Transverse colon (tissue), 4 donors: ENCODE measurements at regions not wholly inside any gene's neighbourhood (a gene's known extent, or its start where the extent isn't known, plus 50 kb on each side); places are given as distances from the start of the nearest gene placed in this dataset.

Experiments used
- DNase-seq: peaks from one replicate; pipeline ENCODE4 v3.0.0-alpha.2; 2019
- H3K27ac ChIP-seq, 4 donors: fragments of 200-600 bp; sonication (generic); 2 replicates each; pipeline ENCODE4 v1.5.1; 2016 to 2018; ENCODE audit warnings: inconsistent platforms in 4 of 4
- H3K27me3 ChIP-seq: fragments of 200-600 bp; sonication (generic); 2 replicates; pipeline ENCODE4 v1.5.1; 2017; ENCODE audit warnings: inconsistent platforms
- H3K36me3 ChIP-seq, 4 donors: fragments of 200-600 bp; sonication (generic); 2 replicates each; pipeline ENCODE4 v1.5.1; 2017 to 2019; ENCODE audit warnings: inconsistent platforms in 4 of 4
- H3K4me1 ChIP-seq, 4 donors: fragments of 200-600 bp; sonication (generic); 2 replicates each; pipeline ENCODE4 v1.5.1; 2017 to 2020; ENCODE audit warnings: inconsistent platforms in 4 of 4
- H3K4me3 ChIP-seq, 4 donors: fragments of 200-600 bp; sonication (generic); 1 replicate in 1 of 4; 2 replicates in 3 of 4; pipeline versions ENCODE4 v1.5.1 to v1.6.1; 2017 to 2019; ENCODE audit warnings: inconsistent platforms in 4 of 4
- H3K9me3 ChIP-seq, 2 donors: fragments of 200-600 bp; sonication (generic); 2 replicates each; pipeline ENCODE4 v1.5.1; 2017 to 2019; ENCODE audit warnings: inconsistent platforms in 2 of 2
- CTCF ChIP-seq, 5 experiments: fragments of 200-600 bp in 3 of 5; fragments of 450-650 bp in 2 of 5; sonication (generic) in 3 of 5; IDR thresholded peaks; 1 replicate in 2 of 5; 2 replicates in 3 of 5; pipeline ENCODE4 v1.5.1; 2016 to 2017; ENCODE audit warnings: antibody characterized with exemption in 5 of 5, inconsistent platforms in 3 of 5, mild to moderate bottlenecking in 2 of 5, moderate library complexity in 1 of 5
- EP300 ChIP-seq: sonication (generic); formaldehyde crosslinking; IDR thresholded peaks from one replicate; pipeline ENCODE4 v1.6.1; 2017; ENCODE audit warnings: antibody characterized with exemption, low read depth
- POLR2A ChIP-seq: fragments of 450-650 bp; IDR thresholded peaks from one replicate; pipeline ENCODE4 v1.6.1; 2016; ENCODE audit warnings: antibody characterized with exemption, mild to moderate bottlenecking, moderate library complexity
- POLR2AphosphoS5 ChIP-seq, 3 donors: sonication (generic); formaldehyde crosslinking; IDR thresholded peaks; one replicate each; pipeline ENCODE4 v1.6.1; 2016; ENCODE audit warnings: antibody characterized with exemption in 3 of 3
- WGBS, 2 donors: methylation state at CpG; one replicate each; pipeline ENCODE4 v1.1.5; 2018; ENCODE audit warnings: low coverage in 1 of 2; 5-methylcytosine and 5-hydroxymethylcytosine counted together
- in situ Hi-C, 4 donors: fragments of 200-750 bp; cut with MboI; loops; one replicate each; pipeline versions ENCODE4 v1.15.0 to v1.15.1; 2017; ENCODE audit warnings: low sequenced_read_pairs in 3 of 4, low pct_ligation_motif_present in 1 of 4, low pct_unique_long_range_greater_than_20kb in 1 of 4
- intact Hi-C: fragments of 100-400 bp; cut with DNase I; formaldehyde crosslinking; loops from one replicate; pipeline ENCODE4 v1.15.1; 2023; ENCODE audit warnings: low total_unique reads

- Histone ChIP-seq H3K4me1 (no peaks in the 10 kb centered on the region), H3K27ac (no peak overlapping the region), H3K9me3 (peaks cover 0 to 4% of the 10 kb centered on the region in 2 donors), H3K36me3 (no peaks in the 10 kb centered on the region), H3K27me3 (no peaks in the 10 kb centered on the region), H3K4me3 (no peak overlapping the region)
- DNase-seq: no peak
- TF ChIP-seq EP300 (no peak), POLR2AphosphoS5 (IDR thresholded peaks at IDR 0.05) (no peak), POLR2A (no peak), CTCF (IDR thresholded peaks at IDR 0.05) (no peak)
- intact Hi-C loops: no loop called here
- in situ Hi-C loops: no loop called here
- WGBS, 2 donors: 61 to 100% methylated on average over 2 of the region's 2 CpGs
Observed at GRCh38 chr15:87293031-87293430, 963.5 kb downstream of the NTRK3 start.

DNA sequence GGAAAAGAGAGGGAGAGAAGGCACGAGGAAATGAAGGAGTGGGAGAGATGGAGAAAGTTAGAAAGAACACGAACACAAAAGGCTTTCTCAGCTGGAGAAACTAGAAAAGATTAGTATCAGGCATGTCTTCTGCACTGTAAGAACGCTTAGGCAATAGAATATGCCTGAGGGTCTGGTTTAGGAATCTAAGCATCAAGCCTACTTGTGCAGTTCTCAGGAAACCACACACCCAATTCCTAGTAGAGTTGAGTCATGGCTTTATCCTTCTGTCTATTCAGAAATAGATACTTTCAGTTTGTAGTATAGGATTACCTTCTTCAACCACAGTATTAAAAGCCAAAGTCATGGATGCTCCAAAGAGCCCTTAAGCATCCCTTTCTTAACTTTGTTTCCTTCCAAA, 969.4 kb downstream of the NTRK3 start:
- no peak for DNase-seq
- no peak overlapping the region for H3K4me3 ChIP-seq
- no peaks in the 10 kb centered on the region for H3K36me3 ChIP-seq
- H3K27me3 ChIP-seq: no peaks in the 10 kb centered on the region
- in situ Hi-C loops (no loop called here), intact Hi-C loops (no loop called here)
- H3K27ac ChIP-seq: no peak overlapping the region
- TF ChIP-seq CTCF (IDR thresholded peaks at IDR 0.05) (no peak), POLR2AphosphoS5 (IDR thresholded peaks at IDR 0.05) (no peak), EP300 (no peak), POLR2A (no peak)
- H3K9me3 ChIP-seq: no peaks in the 10 kb centered on the region
- 17 to 41% methylated on average over 3 of the region's 3 CpGs for WGBS, 2 donors
- no peaks in the 10 kb centered on the region for H3K4me1 ChIP-seq

GRCh38 chr15:87269566-87269965, 987.0 kb downstream of the NTRK3 start:
- 13 to 32% methylated on average over 1 of the region's 1 CpG for WGBS, 2 donors
- no peak for TF ChIP-seq POLR2A
- no peak for TF ChIP-seq EP300
- no peak for TF ChIP-seq POLR2AphosphoS5 (IDR thresholded peaks at IDR 0.05)
- no peak for TF ChIP-seq CTCF (IDR thresholded peaks at IDR 0.05)
- in situ Hi-C loops: no loop called here

DNA sequence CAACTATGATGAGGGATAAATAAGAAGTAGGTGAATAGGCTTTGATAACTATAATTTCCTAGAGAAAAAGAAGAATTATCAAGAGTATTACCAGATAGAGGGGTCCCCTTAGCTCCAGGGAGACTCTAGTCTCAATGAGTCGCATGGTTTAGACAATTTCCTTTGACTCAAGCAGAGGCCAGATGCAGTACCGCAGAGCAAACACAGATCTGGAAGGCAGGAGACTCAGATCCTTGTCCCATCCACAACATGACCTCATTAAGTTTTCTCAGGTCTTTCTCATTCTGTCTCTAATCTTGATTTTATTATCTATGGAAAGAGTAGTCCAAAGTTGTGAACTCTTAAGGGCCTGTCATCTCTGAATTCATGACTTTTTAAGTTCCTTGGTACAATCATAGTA, 987.9 kb downstream of the NTRK3 start:
- H3K9me3 ChIP-seq: peaks cover 3% of the 10 kb centered on the region in 2 donors
- no peaks in the 10 kb centered on the region for H3K4me1 ChIP-seq
- no peak for DNase-seq
- no peaks in the 10 kb centered on the region for H3K36me3 ChIP-seq
- no peak overlapping the region for H3K27ac ChIP-seq
- WGBS, 2 donors: 74 to 81% methylated on average over 2 of the region's 2 CpGs
- H3K27me3 ChIP-seq: no peaks in the 10 kb centered on the region
- TF ChIP-seq EP300 (no peak), POLR2AphosphoS5 (IDR thresholded peaks at IDR 0.05) (no peak), CTCF (IDR thresholded peaks at IDR 0.05) (no peak), POLR2A (no peak)
- intact Hi-C loops (no loop called here), in situ Hi-C loops (no loop called here)
- H3K4me3 ChIP-seq: no peak overlapping the region

More at GRCh38 chr15:87269566-87269965, 987.0 kb downstream of the NTRK3 start:
- H3K36me3 ChIP-seq: no peaks in the 10 kb centered on the region
- H3K27ac ChIP-seq: no peak overlapping the region
- DNase-seq: no peak
- H3K4me3 ChIP-seq: no peak overlapping the region
- no peaks in the 10 kb centered on the region for H3K4me1 ChIP-seq
- H3K27me3 ChIP-seq: no peaks in the 10 kb centered on the region
- intact Hi-C loops: no loop called here
- H3K9me3 ChIP-seq: peaks cover 3% of the 10 kb centered on the region in 2 donors
